MCF 10A (cell line): ENCODE measurements at regions not wholly inside any gene's neighbourhood (a gene's known extent, or its start where the extent isn't known, plus 50 kb on each side); places are given as distances from the start of the nearest gene placed in this dataset.

Source experiments
- BruUV-seq: library from RNA; stranded (reverse); fragments of 400-500 nt; replicated peaks from 2 replicates; lab custom pipeline; 2021; lab: Mats Ljungman, UMichigan
- CTCF ChIA-PET: fragments of 300-600 bp; sonication (Branson Sonifier 250); formaldehyde crosslinking; extraction: SDS; loops from one replicate; lab custom pipeline; 2021; ENCODE audit warnings: antibody characterized with exemption, inconsistent platforms; lab: Yijun Ruan, JAX
- POLR2A ChIA-PET: fragments of 300-600, 350-650 bp; sonication (Branson Sonifier 250); formaldehyde crosslinking; extraction: SDS; loops from one replicate; lab custom pipeline; 2020; ENCODE audit warnings: antibody characterized with exemption, inconsistent platforms; lab: Yijun Ruan, JAX
- DNase-seq: peaks from one replicate; pipeline ENCODE4 v3.0.0-alpha.2; 2018; ENCODE audit not compliant: unreplicated experiment
- H3K27ac Mint-ChIP-seq: one replicate; pipeline ENCODE4 v1.8.0; 2022; ENCODE audit warnings: mild to moderate bottlenecking, low read depth, mixed read lengths; ENCODE audit not compliant: unreplicated experiment
- H3K27me3 Mint-ChIP-seq: one replicate; pipeline ENCODE4 v1.8.0; 2022; ENCODE audit warnings: mixed read lengths; ENCODE audit not compliant: insufficient read depth, unreplicated experiment
- H3K36me3 Mint-ChIP-seq: one replicate; pipeline ENCODE4 v1.8.0; 2022; ENCODE audit warnings: mild to moderate bottlenecking, moderate library complexity, mixed read lengths; ENCODE audit not compliant: insufficient read depth, unreplicated experiment
- H3K4me1 Mint-ChIP-seq: one replicate; pipeline ENCODE4 v1.8.0; 2022; ENCODE audit warnings: mixed read lengths; ENCODE audit not compliant: insufficient read depth, unreplicated experiment
- H3K4me3 Mint-ChIP-seq: one replicate; pipeline ENCODE4 v1.8.0; 2022; ENCODE audit warnings: mild to moderate bottlenecking, moderate library complexity, mixed read lengths; ENCODE audit not compliant: unreplicated experiment
- H3K9me3 Mint-ChIP-seq: one replicate; pipeline ENCODE4 v1.8.0; 2022; ENCODE audit warnings: mixed read lengths; ENCODE audit not compliant: unreplicated experiment
- CTCF ChIP-seq: fragments of 200-600 bp; IDR thresholded peaks from one replicate; pipeline ENCODE4 v1.8.0; 2022; ENCODE audit warnings: antibody characterized with exemption, mild to moderate bottlenecking; ENCODE audit not compliant: unreplicated experiment
- intact Hi-C: fragments of 100-400 bp; cut with micrococcal nuclease; formaldehyde crosslinking; loops from 2 replicates; pipeline ENCODE4 v1.14.1; 2022

GRCh38 chr13:64033921-64034320 is 2618.3 kb upstream of the PCDH20 start:
- peaks cover 18% of the 10 kb centered on the region for H3K27me3 Mint-ChIP-seq
- CTCF ChIA-PET: no interaction called here
- intact Hi-C loops: no loop called here
- no peak for DNase-seq
- no peaks in the 10 kb centered on the region for H3K9me3 Mint-ChIP-seq
- H3K4me3 Mint-ChIP-seq: no peak overlapping the region
- H3K27ac Mint-ChIP-seq: no peak overlapping the region
- POLR2A ChIA-PET: no interaction called here
- no peaks in the 10 kb centered on the region for H3K36me3 Mint-ChIP-seq
- TF ChIP-seq CTCF: no peak
- BruUV-seq: no TSS peak
- no peaks in the 10 kb centered on the region for H3K4me1 Mint-ChIP-seq

GRCh38 chr13:64029343-64030093 is 2613.9 kb upstream of the PCDH20 start:
- no peaks in the 10 kb centered on the region for H3K4me1 Mint-ChIP-seq
- H3K36me3 Mint-ChIP-seq: no peaks in the 10 kb centered on the region
- H3K27ac Mint-ChIP-seq: no peak overlapping the region
- ChIA-PET CTCF (interaction anchor here (0.6 to 0.7 kb wide), 2 partner anchors 24 to 104 kb away, joined by 3 read pairs; no protein-coding TSS in a partner anchor), POLR2A (no interaction called here)
- H3K27me3 Mint-ChIP-seq: peaks cover 41% of the 10 kb centered on the region
- no peak for DNase-seq
- H3K4me3 Mint-ChIP-seq: no peak overlapping the region
- TF ChIP-seq CTCF: no peak
- intact Hi-C loops: no loop called here
- no TSS peak for BruUV-seq
- no peaks in the 10 kb centered on the region for H3K9me3 Mint-ChIP-seq

- H3K4me1 Mint-ChIP-seq: no peaks in the 10 kb centered on the region
- intact Hi-C loops: no loop called here
- no peaks in the 10 kb centered on the region for H3K9me3 Mint-ChIP-seq
- no peaks in the 10 kb centered on the region for H3K36me3 Mint-ChIP-seq
- H3K4me3 Mint-ChIP-seq: no peak overlapping the region
- CTCF ChIA-PET: interaction anchor here (0.7 kb wide), 1 partner anchor 883 kb away, joined by 3 read pairs; no protein-coding TSS in a partner anchor
- peaks cover 41% of the 10 kb centered on the region for H3K27me3 Mint-ChIP-seq
- DNase-seq: no peak
- BruUV-seq: no TSS peak
- no peak for TF ChIP-seq CTCF
- POLR2A ChIA-PET: no interaction called here
- no peak overlapping the region for H3K27ac Mint-ChIP-seq
Measured at GRCh38 chr13:64028551-64028950, 2612.9 kb upstream of the PCDH20 start.

DNA sequence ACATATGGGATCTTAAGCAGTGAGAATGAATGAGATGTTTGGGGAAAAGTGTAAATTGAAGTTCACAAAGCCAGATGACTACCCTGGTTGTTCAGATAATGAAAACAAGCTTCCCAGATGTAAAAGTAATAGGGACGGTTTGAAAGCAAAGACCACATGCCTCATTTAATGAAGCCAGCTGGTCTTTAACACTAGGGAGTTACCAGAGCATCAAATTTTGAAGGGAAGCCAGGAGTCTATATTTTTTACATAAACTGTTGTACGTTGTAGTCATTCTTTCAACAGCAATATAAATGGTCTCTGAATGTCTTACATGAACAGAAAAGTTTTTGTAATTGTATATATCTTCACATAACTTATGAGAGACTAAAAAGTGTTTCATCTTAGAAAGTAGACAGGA is 2604.5 kb upstream of the PCDH20 start:
- POLR2A ChIA-PET: no interaction called here
- CTCF ChIA-PET: no interaction called here
- BruUV-seq: no TSS peak
- Mint-ChIP-seq H3K4me3 (no peak overlapping the region), H3K4me1 (no peaks in the 10 kb centered on the region), H3K36me3 (no peaks in the 10 kb centered on the region), H3K9me3 (no peaks in the 10 kb centered on the region), H3K27me3 (peaks cover 54% of the 10 kb centered on the region), H3K27ac (no peak overlapping the region)
- intact Hi-C loops: no loop called here
- DNase-seq: no peak
- no peak for TF ChIP-seq CTCF
